ENCODE measurements at regions not wholly inside any gene's neighbourhood (a gene's known extent, or its start where the extent isn't known, plus 50 kb on each side); places are given as distances from the start of the nearest gene placed in this dataset.

DNA sequence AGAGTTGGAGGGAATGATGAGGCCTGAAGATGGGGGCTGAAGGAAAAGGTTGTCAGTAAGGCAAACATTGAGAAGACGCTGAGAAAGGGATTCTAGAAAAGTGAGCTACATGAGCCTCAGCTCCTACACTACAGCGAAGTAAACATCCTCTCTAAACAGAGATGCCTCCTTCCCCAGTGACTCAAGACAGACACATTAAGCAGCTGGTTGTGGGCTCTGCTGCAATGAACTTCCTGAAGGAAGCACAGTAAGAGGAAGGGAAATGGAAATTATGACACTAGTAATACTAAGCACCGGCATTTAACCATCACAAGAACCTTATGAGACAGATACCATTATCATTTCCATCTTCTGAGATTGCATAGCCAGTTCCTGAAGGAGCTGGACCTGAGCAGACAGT is 190.5 kb downstream of the C11orf87 start:
- DNase-seq (ENCODE audit: low read depth): no peak
- TF ChIP-seq, protein P1, sequence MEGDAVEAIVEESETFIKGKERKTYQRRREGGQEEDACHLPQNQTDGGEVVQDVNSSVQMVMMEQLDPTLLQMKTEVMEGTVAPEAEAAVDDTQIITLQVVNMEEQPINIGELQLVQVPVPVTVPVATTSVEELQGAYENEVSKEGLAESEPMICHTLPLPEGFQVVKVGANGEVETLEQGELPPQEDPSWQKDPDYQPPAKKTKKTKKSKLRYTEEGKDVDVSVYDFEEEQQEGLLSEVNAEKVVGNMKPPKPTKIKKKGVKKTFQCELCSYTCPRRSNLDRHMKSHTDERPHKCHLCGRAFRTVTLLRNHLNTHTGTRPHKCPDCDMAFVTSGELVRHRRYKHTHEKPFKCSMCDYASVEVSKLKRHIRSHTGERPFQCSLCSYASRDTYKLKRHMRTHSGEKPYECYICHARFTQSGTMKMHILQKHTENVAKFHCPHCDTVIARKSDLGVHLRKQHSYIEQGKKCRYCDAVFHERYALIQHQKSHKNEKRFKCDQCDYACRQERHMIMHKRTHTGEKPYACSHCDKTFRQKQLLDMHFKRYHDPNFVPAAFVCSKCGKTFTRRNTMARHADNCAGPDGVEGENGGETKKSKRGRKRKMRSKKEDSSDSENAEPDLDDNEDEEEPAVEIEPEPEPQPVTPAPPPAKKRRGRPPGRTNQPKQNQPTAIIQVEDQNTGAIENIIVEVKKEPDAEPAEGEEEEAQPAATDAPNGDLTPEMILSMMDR (IDR thresholded peaks at IDR 0.05; ENCODE audit: insufficient read depth, low read depth, low read length, missing control alignments): no peak
- H3K4me3 ChIP-seq (ENCODE audit: low read depth, low read length): no peak overlapping the region

DNA sequence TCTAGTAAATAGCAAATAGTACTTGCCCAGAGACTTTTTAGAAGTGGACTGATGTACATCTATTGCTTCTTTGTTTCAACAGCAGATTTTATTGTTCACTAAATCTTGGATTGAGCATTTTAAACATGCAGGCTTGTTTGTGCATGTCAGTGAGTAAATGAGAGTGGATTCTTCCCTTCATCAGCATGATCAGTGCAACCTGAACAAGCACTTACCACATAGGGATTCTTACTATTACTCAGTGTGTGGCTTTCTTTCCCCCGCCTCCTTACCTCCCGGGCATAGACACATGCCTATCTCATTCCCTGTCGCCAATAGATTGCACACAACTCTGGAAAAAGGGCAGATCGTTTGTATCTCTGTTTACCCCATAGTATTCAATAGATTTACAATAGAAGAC is 197.5 kb downstream of the C11orf87 start:
- no peak for DNase-seq (ENCODE audit: low read depth)
- TF ChIP-seq, protein P1 (IDR thresholded peaks at IDR 0.05; ENCODE audit: insufficient read depth, low read depth, low read length, missing control alignments): no peak
- no peak overlapping the region for H3K4me3 ChIP-seq (ENCODE audit: low read depth, low read length)

DNA sequence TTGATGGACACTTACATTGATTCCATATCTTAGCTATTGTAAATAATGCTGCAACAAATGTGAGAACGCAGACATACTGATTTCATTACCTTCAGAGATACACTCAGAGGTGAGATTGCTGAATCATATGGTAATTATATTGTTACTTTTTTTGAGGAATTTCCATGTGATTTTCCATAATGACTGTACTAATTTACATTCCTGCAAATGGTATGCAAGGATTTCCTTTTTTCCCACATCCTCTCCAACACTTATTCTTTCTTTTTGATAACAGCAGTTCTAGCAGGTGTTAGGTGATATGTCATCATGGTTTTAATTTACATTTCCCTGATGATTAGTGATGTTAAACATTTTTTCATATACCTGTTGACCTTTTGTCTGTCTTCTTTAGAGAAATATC is 207.7 kb downstream of the C11orf87 start:
- TF ChIP-seq, protein P1 (IDR thresholded peaks at IDR 0.05; ENCODE audit: insufficient read depth, low read depth, low read length, missing control alignments): no peak
- DNase-seq (ENCODE audit: low read depth): no peak
- no peak overlapping the region for H3K4me3 ChIP-seq (ENCODE audit: low read depth, low read length)

DNA sequence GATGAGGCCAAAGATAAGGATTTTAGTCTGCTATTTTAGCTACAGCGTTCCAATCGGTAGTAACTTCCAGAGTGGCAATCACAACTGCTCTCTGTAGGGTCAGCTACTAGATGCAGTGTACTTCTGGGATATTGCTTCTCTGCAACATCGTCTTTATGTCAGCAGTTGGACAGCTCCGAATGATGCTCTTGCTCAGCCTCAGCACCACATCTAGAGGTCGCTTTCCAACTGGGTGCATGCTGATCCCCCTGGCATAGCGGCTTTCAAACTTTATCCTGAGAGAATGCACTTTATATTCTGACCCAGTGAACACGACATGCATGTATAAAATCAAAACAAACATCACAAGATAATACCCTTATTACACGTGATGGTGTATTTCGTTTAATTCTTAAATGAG is 219.6 kb downstream of the C11orf87 start:
- peak; percentile 32 for DNase-seq (ENCODE audit: low read depth)
- TF ChIP-seq, protein P1 (IDR thresholded peaks at IDR 0.05; ENCODE audit: insufficient read depth, low read depth, low read length, missing control alignments): no peak
- H3K4me3 ChIP-seq (ENCODE audit: low read depth, low read length): no peak overlapping the region

DNA sequence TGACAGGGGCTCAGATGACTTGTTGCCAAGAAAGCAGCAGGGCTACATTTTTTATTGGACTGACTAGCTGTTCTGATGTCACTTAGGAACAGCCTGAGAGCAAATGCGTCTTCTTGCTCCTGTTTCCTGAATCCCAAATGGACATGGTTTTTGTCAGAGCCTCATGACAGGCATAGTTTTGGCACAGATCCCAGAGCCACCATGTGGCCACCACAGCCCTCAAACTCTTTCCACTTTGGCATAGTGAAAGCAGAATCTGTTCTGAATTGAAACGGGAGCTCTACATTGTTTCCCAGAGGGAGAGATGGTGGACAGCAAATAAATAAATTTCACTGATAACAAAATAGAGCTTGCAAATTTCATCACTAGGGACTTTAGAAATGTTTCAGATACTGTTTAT is 222.2 kb downstream of the C11orf87 start:
- H3K4me3 ChIP-seq (ENCODE audit: low read depth, low read length): no peak overlapping the region
- DNase-seq (ENCODE audit: low read depth): no peak
- TF ChIP-seq, protein P1 (IDR thresholded peaks at IDR 0.05; ENCODE audit: insufficient read depth, low read depth, low read length, missing control alignments): no peak

DNA sequence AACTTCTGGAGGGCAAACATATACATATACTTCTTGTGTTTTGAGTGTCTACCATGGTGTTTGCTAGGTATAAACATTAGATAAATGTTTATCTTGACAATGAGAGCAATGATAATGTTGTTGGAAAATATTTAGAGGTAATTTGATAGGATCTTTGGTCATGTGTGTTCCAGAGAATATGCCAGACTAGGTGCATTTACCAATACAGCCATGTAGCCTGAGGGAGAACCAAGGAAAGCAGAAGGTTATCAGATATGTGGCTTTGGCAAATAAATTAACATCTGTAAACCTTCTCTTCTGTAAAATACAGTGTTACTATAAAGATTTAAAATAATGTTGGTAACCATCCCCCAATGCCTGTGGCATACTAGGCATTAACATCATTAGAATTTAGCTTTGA is 226.8 kb downstream of the C11orf87 start:
- H3K4me3 ChIP-seq (ENCODE audit: low read depth, low read length): no peak overlapping the region
- TF ChIP-seq, protein P1 (IDR thresholded peaks at IDR 0.05; ENCODE audit: insufficient read depth, low read depth, low read length, missing control alignments): no peak
- DNase-seq (ENCODE audit: low read depth): no peak

DNA sequence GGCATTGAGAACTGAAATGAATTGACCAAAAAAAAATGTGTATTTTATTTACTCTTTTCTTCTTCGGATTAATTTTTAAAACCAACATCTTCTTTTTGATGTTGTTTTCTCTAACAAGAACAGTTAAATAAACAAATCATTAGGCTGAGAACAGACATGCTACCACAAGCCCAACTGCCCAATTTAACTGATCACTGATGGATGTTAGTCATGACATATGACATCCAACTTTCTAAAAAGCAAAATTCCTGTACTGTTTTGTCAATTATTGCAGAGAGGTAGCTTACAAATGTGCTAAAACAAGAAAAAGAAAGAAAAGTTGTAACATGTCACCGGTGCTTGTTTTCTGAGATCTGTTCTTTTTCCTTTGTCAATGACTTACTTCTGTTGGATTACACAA is 232.1 kb downstream of the C11orf87 start:
- no peak for DNase-seq (ENCODE audit: low read depth)
- H3K4me3 ChIP-seq (ENCODE audit: low read depth, low read length): no peak overlapping the region
- TF ChIP-seq, protein P1 (IDR thresholded peaks at IDR 0.05; ENCODE audit: insufficient read depth, low read depth, low read length, missing control alignments): no peak

Measured in GM12865 (cell line).